Activated effector memory CD4-positive, alpha-beta T cell treated with anti-CD3 and anti-CD28 coated beads, Interleukin-2, amount 50 U/mL, for 16 hours (primary cell): ENCODE measurements at regions not wholly inside any gene's neighbourhood (a gene's known extent, or its start where the extent isn't known, plus 50 kb on each side); places are given as distances from the start of the nearest gene placed in this dataset.
A peak's percentile ranks its signal among the peaks of the same experiment; 100 is the strongest.
"Not testable (repeated sequence)": the region's sequence is repeated elsewhere in the genome, so short reads cannot be mapped to it uniquely, and the experiment has no call there.

Experiments used
- DNase-seq: peaks from one replicate; pipeline ENCODE4 v3.0.0-alpha.2; 2020

GRCh38 chrX:65879977-65880799 is 159.7 kb downstream of the VSIG4 start:
- no peak for DNase-seq

- DNase-seq, result no peak
Measured at GRCh38 chrX:65878456-65878855, 161.4 kb downstream of the VSIG4 start.

- DNase-seq, result no peak
Measured at GRCh38 chrX:65877953-65878352, 161.9 kb downstream of the VSIG4 start.

- not testable (repeated sequence) for DNase-seq
Measured at GRCh38 chrX:65875614-65876013, 164.3 kb downstream of the VSIG4 start.

GRCh38 chrX:65874765-65875164 is 165.1 kb downstream of the VSIG4 start:
- no peak for DNase-seq

- DNase-seq, result no peak
Measured at GRCh38 chrX:65874110-65874509, 165.8 kb downstream of the VSIG4 start.

- DNase-seq, result no peak
Measured at GRCh38 chrX:65873385-65873784, 166.5 kb downstream of the VSIG4 start.

- DNase-seq, result no peak
Measured at GRCh38 chrX:65871671-65872311, 168.1 kb downstream of the VSIG4 start.

GRCh38 chrX:65870544-65870943 is 169.3 kb downstream of the VSIG4 start:
- not testable (repeated sequence) for DNase-seq

GRCh38 chrX:65866773-65867172 is 173.1 kb downstream of the VSIG4 start:
- DNase-seq, result no peak

- peak; percentile 61 for DNase-seq
Measured at GRCh38 chrX:65866146-65866545, 173.7 kb downstream of the VSIG4 start.

- no peak for DNase-seq
Measured at GRCh38 chrX:65862638-65863037, 177.2 kb downstream of the VSIG4 start.

- no peak for DNase-seq
Measured at GRCh38 chrX:65859299-65859698, 180.6 kb downstream of the VSIG4 start.

GRCh38 chrX:65854437-65854836 is 185.4 kb downstream of the VSIG4 start:
- not testable (repeated sequence) for DNase-seq

- not testable (repeated sequence) for DNase-seq
Measured at GRCh38 chrX:65851306-65851705, 183.9 kb downstream of the MSN start.

GRCh38 chrX:65850821-65851220 is 183.4 kb downstream of the MSN start:
- not testable (repeated sequence) for DNase-seq

GRCh38 chrX:65846974-65847373 is 179.5 kb downstream of the MSN start:
- DNase-seq, result no peak

GRCh38 chrX:65841263-65841662 is 173.8 kb downstream of the MSN start:
- no peak for DNase-seq

- DNase-seq, result no peak
Measured at GRCh38 chrX:65838674-65839073, 171.2 kb downstream of the MSN start.

GRCh38 chrX:65837875-65838549 is 170.6 kb downstream of the MSN start:
- DNase-seq, result no peak

- no peak for DNase-seq
Measured at GRCh38 chrX:65831268-65831667, 163.8 kb downstream of the MSN start.

GRCh38 chrX:65828599-65828998 is 161.1 kb downstream of the MSN start:
- DNase-seq, result no peak

GRCh38 chrX:65825226-65825625 is 157.8 kb downstream of the MSN start:
- DNase-seq, result not testable (repeated sequence)
